IPS-18a (cell line): ENCODE measurements at regions not wholly inside any gene's neighbourhood (a gene's known extent, or its start where the extent isn't known, plus 50 kb on each side); places are given as distances from the start of the nearest gene placed in this dataset.
"Not testable (repeated sequence)": the region's sequence is repeated elsewhere in the genome, so short reads cannot be mapped to it uniquely, and the experiment has no call there.

Experiments
- H3K27ac ChIP-seq: one replicate; pipeline ENCODE4 v1.5.1; 2013; ENCODE audit warnings: low read length
- H3K27me3 ChIP-seq: one replicate; pipeline ENCODE4 v1.6.1; 2013; ENCODE audit warnings: mild to moderate bottlenecking, low read length; ENCODE audit not compliant: control insufficient read depth, insufficient read depth
- H3K36me3 ChIP-seq: one replicate; pipeline ENCODE4 v1.6.1; 2013; ENCODE audit warnings: low read depth, low read length; ENCODE audit not compliant: control insufficient read depth
- H3K4me1 ChIP-seq: one replicate; pipeline ENCODE4 v1.6.1; 2013; ENCODE audit warnings: low read depth, low read length; ENCODE audit not compliant: control insufficient read depth
- H3K4me3 ChIP-seq: one replicate; pipeline ENCODE4 v1.5.1; 2013; ENCODE audit warnings: low read length
- H3K9ac ChIP-seq: one replicate; pipeline ENCODE4 v1.6.1; 2013; ENCODE audit warnings: mild to moderate bottlenecking, low read length, moderate library complexity
- H3K9me3 ChIP-seq: one replicate; pipeline ENCODE4 v1.6.1; 2013; ENCODE audit warnings: low read depth, low read length; ENCODE audit not compliant: control insufficient read depth

DNA sequence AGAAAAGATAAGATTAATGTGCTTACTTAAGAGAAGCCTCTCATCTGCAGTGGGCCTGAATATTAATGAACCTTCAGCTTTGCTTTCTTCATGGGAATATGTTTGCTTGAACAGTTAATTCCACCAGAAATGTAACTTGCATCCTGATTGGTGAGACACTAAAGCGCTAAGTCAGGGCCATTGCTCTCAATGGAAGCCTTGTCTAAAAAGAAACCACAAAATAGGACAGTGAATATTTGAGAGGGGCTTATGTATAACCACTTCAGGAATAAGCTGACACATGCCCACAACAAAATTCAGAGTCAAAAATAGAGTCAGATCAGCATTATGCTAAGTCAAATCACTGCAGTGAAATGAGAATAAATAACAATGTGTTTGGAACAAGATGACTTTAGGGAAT lies 1125.8 kb downstream of the STIM2 start:
- Histone ChIP-seq H3K9ac (no peak overlapping the region), H3K27ac (no peak overlapping the region), H3K9me3 (no peaks in the 10 kb centered on the region), H3K4me3 (no peak overlapping the region), H3K4me1 (no peaks in the 10 kb centered on the region), H3K27me3 (no peaks in the 10 kb centered on the region), H3K36me3 (no peaks in the 10 kb centered on the region)

DNA sequence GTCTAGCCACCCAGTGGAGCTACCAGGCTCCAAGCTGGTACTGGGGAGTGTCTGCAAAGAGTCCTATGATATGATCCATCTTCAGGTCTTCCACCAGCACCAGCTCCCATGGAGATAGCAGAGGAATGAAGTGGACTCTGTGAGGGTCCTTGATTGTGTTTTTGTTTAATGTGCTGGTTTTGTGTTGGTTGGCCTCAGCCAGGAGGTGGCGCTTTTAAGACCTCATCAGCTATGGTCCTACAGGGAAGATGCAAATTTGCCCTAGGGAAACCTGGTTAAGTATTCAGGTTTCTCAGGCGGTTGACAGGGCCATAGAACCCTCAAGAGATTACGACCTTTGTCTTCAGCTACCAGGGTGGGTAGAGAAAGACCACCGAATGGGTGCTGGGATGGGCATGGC lies 1141.1 kb downstream of the STIM2 start:
- H3K9me3 ChIP-seq = no peaks in the 10 kb centered on the region
- H3K27me3 ChIP-seq = no peaks in the 10 kb centered on the region
- no peak overlapping the region for H3K4me3 ChIP-seq
- no peak overlapping the region for H3K9ac ChIP-seq
- H3K27ac ChIP-seq = no peak overlapping the region
- no peaks in the 10 kb centered on the region for H3K4me1 ChIP-seq
- H3K36me3 ChIP-seq = no peaks in the 10 kb centered on the region

DNA sequence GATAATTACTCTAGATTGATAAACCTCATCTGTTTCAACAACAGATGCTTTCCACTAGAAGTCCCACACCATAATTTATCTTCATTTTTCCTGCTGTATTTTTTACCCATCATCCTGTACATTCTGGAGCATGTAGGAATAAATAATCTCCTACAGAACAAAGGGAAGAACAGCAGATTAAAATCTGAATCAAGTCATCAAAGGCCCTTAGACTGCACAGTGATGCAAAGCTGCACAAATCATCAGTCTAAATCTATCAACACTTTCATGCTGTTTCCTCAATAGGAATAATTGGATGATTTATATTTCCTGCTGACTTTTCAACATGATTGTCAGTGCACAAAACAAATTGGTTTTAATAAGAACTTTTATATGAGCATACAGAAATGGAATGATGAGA lies 1143.9 kb downstream of the STIM2 start:
- H3K36me3 ChIP-seq = no peaks in the 10 kb centered on the region
- H3K4me3 ChIP-seq = no peak overlapping the region
- H3K9ac ChIP-seq = no peak overlapping the region
- H3K4me1 ChIP-seq = no peaks in the 10 kb centered on the region
- no peaks in the 10 kb centered on the region for H3K27me3 ChIP-seq
- no peak overlapping the region for H3K27ac ChIP-seq
- H3K9me3 ChIP-seq = no peaks in the 10 kb centered on the region

DNA sequence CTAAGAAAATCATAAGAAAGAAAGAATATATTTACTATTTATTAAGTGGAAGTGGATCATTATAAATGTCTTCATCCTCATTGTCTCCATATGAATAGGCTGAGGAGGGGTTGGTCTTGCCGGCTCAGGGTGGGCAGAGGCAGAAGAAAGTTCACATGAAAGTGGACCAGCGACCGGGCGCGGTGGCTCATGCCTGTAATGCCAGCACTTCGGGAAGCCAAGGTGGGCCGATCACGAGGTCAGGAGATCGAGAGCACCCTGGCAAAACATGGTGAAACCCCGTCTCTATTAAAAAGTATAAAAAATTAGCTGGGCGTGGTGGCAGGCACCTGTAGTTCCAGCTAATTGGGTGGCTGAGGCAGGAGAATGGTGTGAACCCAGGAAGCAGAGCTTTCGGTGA lies 1145.4 kb downstream of the STIM2 start:
- no peaks in the 10 kb centered on the region for H3K4me1 ChIP-seq
- H3K9me3 ChIP-seq = no peaks in the 10 kb centered on the region
- no peaks in the 10 kb centered on the region for H3K36me3 ChIP-seq
- no peaks in the 10 kb centered on the region for H3K27me3 ChIP-seq
- H3K27ac ChIP-seq = no peak overlapping the region
- no peak overlapping the region for H3K4me3 ChIP-seq
- no peak overlapping the region for H3K9ac ChIP-seq

DNA sequence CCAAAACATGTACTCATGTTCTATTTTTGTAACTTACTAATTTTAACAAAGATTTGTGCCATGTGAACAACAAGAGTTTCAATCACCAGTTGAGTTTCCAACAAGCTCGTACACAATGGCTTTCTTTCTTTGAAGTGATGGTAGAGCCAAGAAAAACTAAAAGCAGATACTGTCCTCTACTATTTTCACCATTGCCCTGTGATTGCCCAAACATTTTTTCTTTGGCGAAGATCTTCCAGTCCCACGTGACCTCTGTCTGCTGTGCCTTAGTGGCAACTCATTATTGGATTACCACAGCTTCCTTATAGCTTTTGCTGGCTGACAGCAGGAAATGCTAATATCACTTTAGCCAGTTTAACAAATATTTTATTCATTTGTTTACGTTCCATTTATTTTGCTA lies 1147.1 kb downstream of the STIM2 start:
- no peaks in the 10 kb centered on the region for H3K36me3 ChIP-seq
- no peaks in the 10 kb centered on the region for H3K27me3 ChIP-seq
- no peak overlapping the region for H3K27ac ChIP-seq
- H3K9me3 ChIP-seq = no peaks in the 10 kb centered on the region
- H3K9ac ChIP-seq = no peak overlapping the region
- no peaks in the 10 kb centered on the region for H3K4me1 ChIP-seq
- no peak overlapping the region for H3K4me3 ChIP-seq

DNA sequence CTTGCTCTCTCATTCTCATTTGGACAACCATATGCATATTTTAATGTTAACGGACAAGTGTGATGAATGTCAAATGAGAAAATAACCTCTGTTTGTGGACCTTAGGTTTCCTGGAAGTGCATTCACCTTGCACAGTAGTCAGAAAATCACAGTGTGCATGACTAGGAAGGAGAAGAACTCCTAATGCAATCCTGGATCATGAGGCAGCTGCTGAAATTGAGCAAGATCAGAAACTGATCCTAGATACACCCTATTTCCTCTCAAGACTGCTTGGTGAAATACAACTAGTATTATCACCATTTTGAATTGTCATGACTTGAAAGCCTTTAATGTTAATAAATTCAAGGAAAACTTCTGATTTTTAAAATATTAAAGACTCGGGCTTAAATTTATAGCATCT lies 1148.9 kb downstream of the STIM2 start:
- H3K9ac ChIP-seq = no peak overlapping the region
- no peaks in the 10 kb centered on the region for H3K36me3 ChIP-seq
- H3K4me3 ChIP-seq = no peak overlapping the region
- no peak overlapping the region for H3K27ac ChIP-seq
- H3K27me3 ChIP-seq = no peaks in the 10 kb centered on the region
- no peaks in the 10 kb centered on the region for H3K4me1 ChIP-seq
- H3K9me3 ChIP-seq = no peaks in the 10 kb centered on the region

DNA sequence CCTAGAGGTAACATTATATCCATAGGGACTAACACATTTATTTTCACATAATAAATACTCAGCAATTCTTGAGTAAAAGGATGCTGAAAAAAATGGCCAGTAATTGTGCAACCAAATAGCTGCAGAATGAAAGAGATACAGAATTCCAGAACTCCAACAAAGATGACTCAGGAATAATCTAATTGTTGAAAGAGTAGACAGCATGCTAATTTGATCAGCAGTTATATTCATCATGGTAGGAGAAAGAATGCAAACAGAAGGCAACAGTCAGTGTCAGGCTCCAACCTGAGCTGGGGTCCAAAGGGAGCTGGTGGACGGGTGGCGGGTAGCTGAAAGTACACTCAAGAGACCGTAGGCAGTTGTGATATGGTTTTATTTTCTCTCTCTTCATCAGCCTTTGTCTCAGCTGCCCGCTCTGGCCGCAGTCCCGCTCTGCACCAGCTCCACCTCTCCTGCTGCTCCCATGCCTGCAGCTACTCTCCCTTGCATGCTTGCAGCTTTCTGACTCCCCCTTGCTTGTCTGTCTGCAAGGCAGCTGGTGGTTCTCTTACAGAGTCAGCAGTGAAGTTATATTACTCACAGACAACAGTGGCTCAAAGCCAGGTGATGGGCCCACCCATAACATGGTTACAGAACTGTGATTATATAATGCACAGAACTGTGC lies 1150.1 kb downstream of the STIM2 start:
- Histone ChIP-seq H3K27ac (no peak overlapping the region), H3K4me1 (no peaks in the 10 kb centered on the region), H3K4me3 (no peak overlapping the region), H3K9ac (no peak overlapping the region), H3K36me3 (no peaks in the 10 kb centered on the region), H3K27me3 (no peaks in the 10 kb centered on the region), H3K9me3 (peaks cover 7% of the 10 kb centered on the region)

DNA sequence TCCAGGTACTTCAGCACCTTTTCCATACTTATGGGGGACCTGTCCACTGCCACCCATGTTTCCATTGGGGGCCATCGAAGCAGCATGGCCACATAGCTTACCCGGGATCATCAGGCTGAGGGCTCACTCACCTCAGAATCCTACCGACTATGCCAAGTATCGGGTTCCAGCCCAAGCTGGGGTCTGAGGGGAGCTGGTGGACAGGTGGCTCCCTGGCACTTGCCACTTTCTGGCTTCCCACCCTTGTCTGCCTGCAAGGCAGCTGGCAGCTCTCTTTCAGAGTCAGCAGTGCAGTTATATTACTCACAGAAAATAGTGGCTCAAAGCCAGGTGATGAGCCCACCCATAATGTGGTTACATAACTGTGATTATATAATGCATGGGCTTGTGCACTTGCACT lies 1153.8 kb downstream of the STIM2 start:
- H3K27me3 ChIP-seq = no peaks in the 10 kb centered on the region
- H3K4me1 ChIP-seq = no peaks in the 10 kb centered on the region
- no peak overlapping the region for H3K27ac ChIP-seq
- no peaks in the 10 kb centered on the region for H3K36me3 ChIP-seq
- H3K9ac ChIP-seq = no peak overlapping the region
- H3K4me3 ChIP-seq = no peak overlapping the region
- peaks cover 7% of the 10 kb centered on the region for H3K9me3 ChIP-seq

DNA sequence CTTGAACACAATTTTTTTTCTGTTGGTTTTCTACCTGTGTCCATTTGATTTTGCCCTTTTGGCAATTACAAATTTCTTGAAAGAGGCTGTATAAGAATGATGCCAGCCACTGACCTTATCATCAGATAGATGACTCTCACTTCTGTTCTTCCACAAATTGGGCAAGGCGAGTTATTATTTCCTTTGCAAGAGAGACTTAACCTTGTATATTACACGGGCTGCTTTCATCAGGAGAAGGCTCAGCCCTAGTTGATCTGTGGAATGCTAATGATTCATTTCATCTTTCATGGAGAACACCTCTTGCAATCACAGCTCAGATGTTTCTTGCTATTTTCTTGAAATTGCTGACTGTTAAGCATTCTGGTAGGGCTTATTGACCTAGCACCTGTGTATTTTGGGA lies 1155.4 kb downstream of the STIM2 start:
- H3K9me3 ChIP-seq = peaks cover 7% of the 10 kb centered on the region
- no peaks in the 10 kb centered on the region for H3K4me1 ChIP-seq
- H3K27me3 ChIP-seq = no peaks in the 10 kb centered on the region

DNA sequence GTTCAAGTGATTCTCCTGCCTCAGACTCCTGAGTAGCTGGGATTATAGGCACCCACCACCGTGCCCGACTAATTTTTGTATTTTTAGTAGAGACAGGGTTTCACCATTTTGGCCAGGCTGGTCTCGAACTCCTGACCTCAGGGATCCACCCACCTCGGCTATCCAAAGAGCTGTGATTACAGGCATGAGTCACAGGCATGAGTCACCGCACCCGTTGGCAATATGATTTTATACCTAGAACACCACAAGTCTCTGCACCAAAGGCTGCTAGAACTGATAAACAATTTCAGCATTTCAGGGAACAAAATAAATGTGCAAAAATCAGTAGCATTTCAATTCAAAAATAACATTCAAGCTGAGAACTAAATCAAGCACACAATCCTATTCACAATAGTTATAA lies 1177.6 kb downstream of the STIM2 start:
- not testable (repeated sequence) for H3K27ac ChIP-seq, H3K36me3 ChIP-seq, H3K9ac ChIP-seq, H3K4me1 ChIP-seq, H3K27me3 ChIP-seq, H3K9me3 ChIP-seq, H3K4me3 ChIP-seq

More for the DNA sequence above, 1155.4 kb downstream of the STIM2 start:
- no peak overlapping the region for H3K27ac ChIP-seq
- H3K4me3 ChIP-seq = no peak overlapping the region
- H3K9ac ChIP-seq = no peak overlapping the region
- H3K36me3 ChIP-seq = no peaks in the 10 kb centered on the region

DNA sequence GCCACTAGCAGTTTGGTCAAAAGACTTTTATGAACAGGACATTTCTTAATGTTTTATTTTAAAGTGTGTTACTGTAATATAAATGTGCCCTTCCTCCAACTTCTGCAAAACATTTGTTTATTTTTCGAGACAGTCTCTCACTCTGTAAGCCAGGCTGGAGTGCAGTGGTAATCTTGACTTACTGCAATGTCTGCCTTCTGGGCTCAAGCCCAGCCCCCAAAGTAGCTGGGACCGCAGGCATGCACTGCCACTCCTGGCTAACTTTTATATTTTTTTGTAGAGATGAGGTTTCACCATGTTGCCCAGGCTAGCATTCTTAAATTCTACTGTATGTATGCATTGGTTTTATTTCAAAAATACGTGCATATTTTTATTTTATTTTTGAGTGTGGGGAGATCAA lies 1201.9 kb downstream of the STIM2 start:
- no peaks in the 10 kb centered on the region for H3K27me3 ChIP-seq
- no peak overlapping the region for H3K4me3 ChIP-seq
- H3K36me3 ChIP-seq = no peaks in the 10 kb centered on the region
- H3K27ac ChIP-seq = no peak overlapping the region
- no peak overlapping the region for H3K9ac ChIP-seq
- H3K4me1 ChIP-seq = no peaks in the 10 kb centered on the region
- no peaks in the 10 kb centered on the region for H3K9me3 ChIP-seq

DNA sequence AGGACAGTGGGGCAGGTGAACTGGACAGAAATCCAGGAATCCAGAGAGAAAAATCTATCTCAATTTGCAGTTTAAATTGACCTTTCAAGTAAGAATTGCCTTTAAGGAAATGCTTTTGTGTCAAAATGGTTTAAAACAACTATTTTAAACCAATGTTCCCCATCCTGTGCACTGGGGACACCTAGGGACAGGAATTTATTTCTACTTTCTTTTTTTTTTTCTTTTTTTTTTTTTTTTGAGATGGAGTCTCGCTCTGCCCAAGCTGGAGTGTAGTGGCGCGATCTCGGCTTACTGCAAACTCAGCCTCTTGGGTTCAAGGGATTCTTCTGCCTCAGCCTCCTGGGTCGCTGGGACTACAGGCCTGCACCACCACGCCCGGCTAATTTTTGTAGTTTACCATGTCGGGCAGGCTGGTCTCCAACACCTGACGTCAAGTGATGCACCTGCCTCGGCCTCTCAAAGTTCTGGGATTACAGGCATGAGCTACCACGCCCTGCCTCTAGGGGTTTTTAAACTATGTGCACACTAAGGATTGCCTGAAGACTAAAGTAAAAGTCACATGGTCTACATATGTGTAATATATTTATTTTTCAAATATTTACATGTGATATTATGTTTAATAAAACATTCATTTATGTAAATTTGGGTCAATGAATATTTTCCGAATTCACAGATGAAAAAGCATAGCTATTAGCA lies 1213.4 kb downstream of the STIM2 start:
- Histone ChIP-seq H3K9ac (no peak overlapping the region), H3K27me3 (no peaks in the 10 kb centered on the region), H3K36me3 (no peaks in the 10 kb centered on the region), H3K9me3 (no peaks in the 10 kb centered on the region), H3K4me3 (no peak overlapping the region), H3K4me1 (no peaks in the 10 kb centered on the region), H3K27ac (no peak overlapping the region)
